GM18867 (cell line): ENCODE measurements at regions not wholly inside any gene's neighbourhood (a gene's known extent, or its start where the extent isn't known, plus 50 kb on each side); places are given as distances from the start of the nearest gene placed in this dataset.
"Not testable (repeated sequence)": the region's sequence is repeated elsewhere in the genome, so short reads cannot be mapped to it uniquely, and the experiment has no call there.

ENCODE experiments used
- ATAC-seq: cut with Tn5 transposase; IDR thresholded peaks from one replicate; pipeline ENCODE4 v1.9.1; 2021; ENCODE audit warnings: mild to moderate bottlenecking, moderate library complexity; ENCODE audit not compliant: unreplicated experiment

GRCh38 chr6:27679964-27680694, 207.2 kb upstream of the ZNF184 start:
- no peak for ATAC-seq

- ATAC-seq: no peak
These were observed 206.5 kb upstream of the ZNF184 start for GRCh38 chr6:27679308-27679963.

GRCh38 chr6:27678469-27678868, 205.6 kb upstream of the ZNF184 start:
- ATAC-seq: no peak

DNA sequence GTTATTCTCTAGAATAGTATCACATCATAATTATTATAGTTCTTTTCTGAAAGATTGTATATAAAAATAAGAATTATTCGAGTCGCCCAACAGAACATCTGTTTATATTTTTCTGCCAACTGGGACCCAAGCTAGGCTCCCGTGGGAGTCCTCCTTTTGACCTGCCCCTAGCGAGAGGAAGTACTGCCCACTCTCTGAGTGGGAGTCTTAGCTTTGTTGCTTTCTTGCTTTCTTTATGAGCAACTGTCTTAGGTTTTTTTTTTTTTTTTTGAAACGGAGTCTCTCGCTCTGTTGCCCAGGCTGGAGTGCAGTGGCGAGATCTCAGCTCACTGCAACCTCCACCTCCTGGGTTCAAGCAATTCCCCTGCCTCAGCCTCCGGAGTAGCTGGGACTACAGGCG, 202.0 kb upstream of the ZNF184 start:
- no peak for ATAC-seq

GRCh38 chr6:27672113-27672799, 199.4 kb upstream of the ZNF184 start:
- ATAC-seq: peak; percentile 70

DNA sequence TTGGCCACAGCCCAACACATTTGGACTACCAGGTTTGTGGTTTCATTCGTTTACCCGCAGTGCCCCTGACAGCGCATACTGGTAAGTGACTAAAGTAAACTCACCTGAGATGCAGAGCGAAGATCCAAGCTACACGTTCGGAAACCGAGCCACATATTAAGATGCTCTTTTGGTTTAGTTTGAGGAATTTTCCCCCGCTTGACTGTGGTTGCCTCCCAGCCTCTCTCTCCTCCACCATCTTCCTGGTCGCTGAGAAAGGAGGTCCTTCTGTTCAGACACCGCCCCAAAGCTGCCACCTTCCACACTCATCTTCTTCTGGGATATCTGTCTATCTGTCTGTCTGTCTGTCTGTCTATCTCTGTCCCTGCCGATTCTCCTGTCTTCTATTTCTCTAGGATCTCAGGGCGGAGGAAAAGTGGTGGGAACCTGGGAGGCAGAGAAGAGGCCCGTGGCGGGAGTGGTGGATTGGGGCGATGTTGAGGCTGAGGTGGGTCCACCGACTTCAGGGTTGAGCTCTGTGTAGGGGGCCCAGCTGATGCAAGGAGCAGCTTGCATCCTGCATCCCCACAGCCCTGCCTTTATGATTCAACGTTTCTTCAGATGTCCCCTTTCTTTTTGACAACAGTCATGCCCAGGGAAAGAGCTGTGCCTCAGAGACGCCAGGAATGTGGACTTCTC, 196.9 kb upstream of the ZNF184 start:
- no peak for ATAC-seq

- peak; percentile 28 for ATAC-seq
These were observed 196.4 kb upstream of the ZNF184 start for GRCh38 chr6:27669295-27669623.

DNA sequence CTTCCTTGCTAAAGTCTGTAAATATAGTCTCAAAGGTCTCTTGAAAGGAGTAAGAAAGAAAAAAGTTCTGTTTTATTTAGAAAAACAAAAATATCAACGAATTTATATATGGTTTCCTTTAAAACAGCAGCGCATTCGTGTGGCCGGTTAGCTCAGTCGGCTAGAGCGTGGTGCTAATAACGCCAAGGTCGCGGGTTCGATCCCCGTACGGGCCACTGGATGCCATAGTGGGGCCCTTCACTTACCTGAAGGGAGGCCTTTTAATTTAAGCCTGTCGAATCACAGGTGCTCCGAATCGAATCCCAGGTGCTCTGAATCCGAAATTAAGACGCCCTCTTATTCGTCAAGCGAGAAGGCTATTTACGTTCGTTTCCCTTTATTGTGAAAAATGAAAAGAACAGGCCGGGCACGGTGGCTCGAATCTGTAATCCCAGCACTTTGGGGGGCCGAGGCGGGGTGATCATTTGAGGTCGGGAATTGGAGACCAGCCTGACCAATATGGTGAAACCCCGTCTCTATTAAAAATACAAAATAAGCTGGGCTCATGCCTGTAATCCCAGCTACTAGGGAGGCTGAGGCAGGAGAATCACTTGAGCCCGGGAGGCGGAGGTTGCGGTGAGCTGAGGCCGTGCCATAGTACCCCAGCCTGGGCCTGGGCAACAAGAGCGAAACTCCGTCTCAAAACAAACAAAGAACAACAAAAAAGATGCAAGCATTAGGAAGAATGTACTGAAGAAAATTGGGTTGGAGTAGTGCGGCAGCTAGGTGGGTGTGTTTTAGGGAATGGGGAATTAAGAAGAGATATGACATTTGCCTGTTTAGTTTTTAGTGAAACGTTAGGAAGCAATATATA, 195.8 kb upstream of the ZNF184 start:
- ATAC-seq: peak; percentile 1

DNA sequence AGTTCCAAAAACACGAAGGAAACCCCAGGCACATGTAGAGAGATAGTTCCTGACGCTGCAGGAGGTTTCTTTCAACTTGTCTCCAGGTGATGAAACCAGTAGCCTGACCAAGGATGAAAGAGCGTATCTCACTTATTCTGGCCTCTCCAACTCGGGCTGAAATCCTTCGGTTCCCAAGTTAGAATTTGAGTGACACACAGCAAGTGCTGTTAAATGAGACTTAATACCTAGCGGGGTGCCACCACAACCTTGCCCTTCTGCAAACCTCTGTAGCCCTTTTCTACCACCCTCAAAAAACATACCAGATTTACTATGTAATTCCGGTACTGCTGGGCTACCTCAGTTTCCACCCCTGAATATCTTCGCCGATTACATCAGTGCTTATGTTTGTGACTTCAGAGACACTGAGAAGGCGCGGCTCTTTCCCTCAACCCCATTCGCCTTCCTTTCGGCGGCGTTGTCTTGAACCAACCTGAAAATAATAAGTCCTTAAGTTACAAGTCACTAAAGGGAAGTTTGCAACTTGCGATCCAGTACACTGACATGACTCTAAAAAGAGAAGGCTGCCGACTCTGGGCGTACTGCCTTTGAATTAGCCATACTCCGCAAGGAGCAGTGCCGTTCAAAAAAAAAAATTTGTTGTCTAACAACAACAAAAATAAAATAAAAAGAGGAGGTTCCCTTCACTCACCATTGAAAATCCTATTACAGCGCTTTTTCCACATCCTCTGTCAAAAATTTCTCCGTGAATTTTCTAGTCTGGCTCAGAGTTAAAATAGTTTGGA, 194.9 kb upstream of the ZNF184 start:
- no peak for ATAC-seq

DNA sequence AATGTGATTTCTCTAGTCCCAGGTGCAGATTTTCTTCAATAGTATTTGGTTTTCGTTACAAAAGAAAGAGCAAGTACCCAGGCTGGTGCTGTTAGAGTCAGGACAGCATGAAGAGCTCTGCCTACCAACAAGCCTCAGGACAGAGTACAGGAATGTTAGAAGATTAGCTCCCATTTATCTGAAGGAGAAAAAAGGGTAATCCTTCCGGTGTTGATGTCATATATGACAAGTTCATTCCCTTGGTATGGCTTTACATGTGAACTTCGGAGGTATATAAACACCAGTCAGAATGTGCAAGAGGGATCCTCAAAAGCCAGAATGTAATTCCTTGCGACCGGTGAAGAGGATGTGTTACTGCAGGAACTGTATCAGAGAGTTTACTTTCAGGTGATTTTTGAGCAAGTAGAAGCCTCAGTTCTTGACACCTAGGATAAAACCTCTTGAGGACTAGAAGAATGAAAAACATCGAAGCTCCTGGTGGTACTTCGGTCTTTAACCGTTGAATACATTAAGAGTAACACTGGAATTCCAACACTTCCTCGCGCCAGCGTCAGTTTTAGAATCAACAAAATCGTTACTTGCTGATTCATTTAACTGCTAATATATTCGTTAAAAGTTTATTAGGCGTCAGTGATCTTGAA, 194.2 kb upstream of the ZNF184 start:
- no peak for ATAC-seq

- no peak for ATAC-seq
These were observed 189.9 kb upstream of the ZNF184 start for GRCh38 chr6:27662769-27663168.

DNA sequence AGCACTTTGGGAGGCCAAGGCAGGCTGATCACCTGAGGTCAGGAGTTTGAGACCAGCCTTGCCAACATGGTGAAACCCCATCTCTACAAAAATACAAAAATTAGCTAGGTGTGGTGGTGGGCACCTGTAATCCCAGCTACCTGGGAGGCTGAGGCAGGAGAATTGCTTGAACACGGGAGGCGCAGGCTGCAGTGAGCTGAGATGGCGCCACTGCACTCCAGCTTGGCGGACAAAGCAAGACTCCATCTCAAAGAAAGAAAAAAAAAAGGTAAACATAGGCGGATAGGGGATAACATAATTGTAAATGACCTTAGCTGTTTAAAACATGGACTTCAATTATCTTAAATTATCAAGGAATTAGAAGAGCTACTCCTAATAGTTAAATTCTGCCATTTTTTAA, 189.3 kb upstream of the ZNF184 start:
- not testable (repeated sequence) for ATAC-seq

DNA sequence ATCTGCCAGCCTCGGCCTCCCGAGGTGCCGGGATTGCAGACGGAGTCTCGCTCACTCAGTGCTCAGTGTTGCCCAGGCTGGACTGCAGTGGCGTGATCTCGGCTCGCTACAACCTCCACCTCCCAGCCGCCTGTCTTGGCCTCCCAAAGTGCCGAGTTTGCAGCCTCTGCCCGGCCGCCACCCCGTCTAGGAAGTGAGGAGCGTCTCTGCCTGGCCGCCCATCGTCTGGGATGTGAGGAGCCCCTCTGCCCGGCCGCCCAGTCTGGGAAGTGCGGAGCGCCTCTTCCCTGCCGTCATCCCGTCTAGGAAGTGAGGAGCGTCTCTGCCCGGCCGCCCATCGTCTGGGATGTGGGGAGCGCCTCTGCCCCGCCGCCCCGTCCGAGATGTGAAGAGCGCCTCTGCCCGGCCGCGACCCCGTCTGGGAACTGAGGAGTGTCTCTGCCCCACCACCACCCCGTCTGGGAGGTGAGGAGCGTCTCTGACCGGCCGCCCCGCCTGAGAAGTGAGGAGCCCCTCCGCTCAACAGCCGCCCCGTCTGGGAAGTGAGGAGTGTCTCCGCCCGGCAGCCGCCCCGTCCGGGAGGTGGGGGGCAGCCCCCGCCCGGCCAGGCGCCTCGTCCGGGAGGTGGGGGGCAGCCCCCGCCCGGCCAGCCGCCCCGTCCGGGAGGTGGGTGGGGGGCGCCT, 180.4 kb upstream of the ZNF184 start:
- not testable (repeated sequence) for ATAC-seq

- no peak for ATAC-seq
These were observed 178.4 kb upstream of the ZNF184 start for GRCh38 chr6:27651371-27651732.

DNA sequence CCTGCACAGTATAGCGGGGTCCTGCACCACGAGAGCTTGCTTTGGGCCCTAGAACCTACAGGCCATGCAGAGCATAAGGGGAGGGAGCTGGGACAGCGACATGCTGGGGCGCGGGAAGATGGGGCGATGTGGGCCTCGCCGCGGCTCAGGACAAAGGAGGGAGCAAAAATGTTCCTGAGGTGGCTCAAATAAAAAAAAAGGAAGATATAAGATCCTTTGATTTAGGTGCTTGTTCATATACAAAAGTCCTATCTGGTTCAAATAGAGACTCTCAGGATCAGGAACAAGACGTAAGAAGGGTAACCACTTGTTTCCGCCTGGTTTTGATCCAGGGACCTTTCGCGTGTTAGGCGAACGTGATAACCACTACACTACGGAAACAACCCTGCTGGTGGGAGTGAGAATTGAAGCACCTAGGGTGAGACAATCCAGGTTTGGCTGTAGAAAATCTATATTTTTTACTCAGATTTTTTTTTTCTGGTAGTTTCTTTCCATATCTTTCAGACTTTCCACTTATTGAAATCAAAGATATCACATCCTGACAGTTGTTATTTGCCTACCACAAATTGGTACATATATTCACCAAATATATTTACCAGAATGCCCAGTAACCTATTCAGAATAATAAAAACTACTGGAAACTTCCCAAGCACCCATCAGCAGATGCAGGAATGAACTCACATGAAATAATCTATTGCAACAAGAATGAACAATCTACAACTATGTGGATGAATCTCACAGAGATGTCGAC, 177.9 kb upstream of the ZNF184 start:
- ATAC-seq: peak; percentile 43

DNA sequence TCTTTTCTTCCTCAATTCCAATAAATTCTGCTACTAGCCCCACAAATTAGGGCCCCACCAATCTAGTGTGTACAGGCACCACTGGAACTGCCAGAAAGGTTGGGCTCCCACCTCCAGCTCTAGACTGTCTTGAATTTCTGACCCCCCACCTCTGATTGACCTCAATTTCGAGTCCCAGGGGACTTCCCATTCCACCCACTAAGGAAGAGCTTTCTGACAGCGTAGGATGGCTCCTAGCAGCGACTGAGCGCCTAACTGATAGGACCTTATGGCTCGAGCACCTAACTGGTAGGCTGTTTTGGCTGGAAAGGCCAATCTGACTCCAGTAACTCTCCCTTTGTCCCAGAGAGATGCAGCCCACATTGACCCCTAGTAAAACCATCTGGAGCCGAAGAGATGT, 171.6 kb upstream of the ZNF184 start:
- no peak for ATAC-seq

DNA sequence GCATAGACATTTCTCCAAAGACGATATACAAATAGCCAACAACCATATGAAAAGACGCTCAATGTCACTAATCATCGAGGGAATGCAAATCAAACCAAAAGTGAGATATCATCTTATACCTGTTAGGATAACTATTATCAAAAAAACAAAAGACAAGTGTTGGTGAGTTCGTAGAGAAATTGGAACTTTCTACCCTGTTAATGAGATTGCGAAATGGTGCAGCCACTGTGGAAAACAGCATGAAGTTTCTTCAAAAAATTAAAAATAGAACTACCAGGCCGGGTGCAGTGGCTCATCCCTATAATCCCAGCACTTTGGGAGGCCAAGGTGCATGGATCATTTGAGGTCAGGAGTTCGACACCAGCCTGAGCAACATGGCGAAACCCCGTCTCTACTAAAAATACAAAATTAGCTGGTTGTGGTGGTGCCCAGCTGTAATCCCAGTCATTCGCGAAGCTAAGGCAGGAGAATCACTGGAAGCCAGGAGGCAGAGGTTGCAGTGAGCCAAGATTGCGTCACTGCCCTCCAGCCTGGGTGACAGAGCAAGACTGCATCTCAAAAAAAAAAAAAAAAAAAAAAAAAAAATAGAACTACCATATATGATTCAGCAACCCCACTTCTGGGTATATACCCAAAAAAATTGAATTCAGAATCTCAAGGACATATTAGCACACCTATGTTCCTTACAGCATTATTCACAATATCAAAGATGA, 170.0 kb upstream of the ZNF184 start:
- ATAC-seq: no peak

- not testable (repeated sequence) for ATAC-seq
These were observed 163.0 kb upstream of the ZNF184 start for GRCh38 chr6:27635886-27636285.
